ENCODE measurements at regions not wholly inside any gene's neighbourhood (a gene's known extent, or its start where the extent isn't known, plus 50 kb on each side); places are given as distances from the start of the nearest gene placed in this dataset.

DNA sequence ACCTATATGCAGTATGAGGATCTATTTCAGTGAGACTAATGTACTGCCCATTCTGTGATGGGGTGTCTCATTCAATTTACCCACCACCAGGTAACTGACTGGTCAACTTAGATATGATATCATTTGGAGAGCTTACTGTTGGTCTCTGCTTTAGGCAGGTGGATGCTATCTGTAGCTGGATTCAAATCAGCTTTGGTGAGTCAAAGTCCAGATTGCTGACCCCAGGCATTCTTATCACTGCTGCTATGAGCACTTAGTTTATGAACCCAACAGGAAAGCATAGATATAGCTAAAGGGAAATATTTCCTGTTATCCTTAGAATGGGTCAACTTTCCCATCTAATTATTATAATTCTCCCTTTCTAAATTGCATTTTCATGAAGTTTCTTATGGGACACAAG is 1295.2 kb upstream of the SPRY2 start:
- TF ChIP-seq, protein P1, sequence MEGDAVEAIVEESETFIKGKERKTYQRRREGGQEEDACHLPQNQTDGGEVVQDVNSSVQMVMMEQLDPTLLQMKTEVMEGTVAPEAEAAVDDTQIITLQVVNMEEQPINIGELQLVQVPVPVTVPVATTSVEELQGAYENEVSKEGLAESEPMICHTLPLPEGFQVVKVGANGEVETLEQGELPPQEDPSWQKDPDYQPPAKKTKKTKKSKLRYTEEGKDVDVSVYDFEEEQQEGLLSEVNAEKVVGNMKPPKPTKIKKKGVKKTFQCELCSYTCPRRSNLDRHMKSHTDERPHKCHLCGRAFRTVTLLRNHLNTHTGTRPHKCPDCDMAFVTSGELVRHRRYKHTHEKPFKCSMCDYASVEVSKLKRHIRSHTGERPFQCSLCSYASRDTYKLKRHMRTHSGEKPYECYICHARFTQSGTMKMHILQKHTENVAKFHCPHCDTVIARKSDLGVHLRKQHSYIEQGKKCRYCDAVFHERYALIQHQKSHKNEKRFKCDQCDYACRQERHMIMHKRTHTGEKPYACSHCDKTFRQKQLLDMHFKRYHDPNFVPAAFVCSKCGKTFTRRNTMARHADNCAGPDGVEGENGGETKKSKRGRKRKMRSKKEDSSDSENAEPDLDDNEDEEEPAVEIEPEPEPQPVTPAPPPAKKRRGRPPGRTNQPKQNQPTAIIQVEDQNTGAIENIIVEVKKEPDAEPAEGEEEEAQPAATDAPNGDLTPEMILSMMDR (IDR thresholded peaks at IDR 0.05; ENCODE audit: poor library complexity), result no peak
- no peak for TF ChIP-seq EZH2 (IDR thresholded peaks at IDR 0.05; ENCODE audit: borderline replicate concordance)
- TF ChIP-seq EZH2phosphoT487 (IDR thresholded peaks at IDR 0.05; ENCODE audit: low read depth, severe bottlenecking, unreplicated experiment), result no peak

All from hepatocyte (in vitro differentiated cells).